Kidney capillary endothelial cell (primary cell): ENCODE measurements at regions not wholly inside any gene's neighbourhood (a gene's known extent, or its start where the extent isn't known, plus 50 kb on each side); places are given as distances from the start of the nearest gene placed in this dataset.
"Not testable (repeated sequence)": the region's sequence is repeated elsewhere in the genome, so short reads cannot be mapped to it uniquely, and the experiment has no call there.

Experiments used
- DNase-seq: peaks from one replicate; pipeline ENCODE4 v3.0.0-alpha.2; 2018; ENCODE audit warnings: low spot score

DNA sequence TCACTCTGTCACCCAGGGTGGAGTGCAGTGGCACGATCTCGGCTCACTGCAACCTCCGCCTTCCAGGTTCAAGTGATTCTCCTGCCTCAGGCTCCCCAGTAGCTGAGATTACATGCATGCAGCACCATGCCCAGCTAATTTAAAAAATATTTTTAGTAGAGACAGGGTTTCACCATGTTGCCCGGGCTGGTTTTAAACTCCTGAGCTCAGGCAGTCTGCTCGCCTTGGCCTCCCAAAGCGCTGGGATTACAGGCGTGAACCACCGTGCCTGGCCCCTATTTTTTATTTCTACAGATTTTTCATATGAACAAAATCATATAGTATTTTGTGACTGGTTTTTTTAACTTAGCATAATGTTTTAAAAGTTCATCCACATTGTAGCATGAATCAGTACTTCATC, 310.6 kb downstream of the RPS24 start:
- DNase-seq = not testable (repeated sequence)

DNA sequence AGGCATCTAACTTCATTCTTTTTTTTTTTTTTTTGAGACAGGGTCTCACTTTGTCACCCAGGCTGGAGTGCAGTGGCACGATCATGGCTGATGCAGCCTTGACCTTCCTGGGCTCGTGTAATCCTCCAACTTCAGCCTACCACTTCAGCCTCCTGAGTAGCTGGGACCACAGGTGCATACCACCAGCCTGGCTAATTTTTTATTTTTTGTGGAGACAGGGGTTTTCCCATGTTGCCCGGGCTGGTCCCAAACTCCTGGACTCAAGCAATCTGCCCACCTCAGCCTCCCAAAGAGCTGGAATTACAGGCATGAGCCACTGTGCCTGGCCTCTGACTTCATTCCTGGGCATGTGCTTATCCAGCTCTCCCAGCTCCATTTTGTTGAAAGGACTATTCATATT, 311.9 kb downstream of the RPS24 start:
- not testable (repeated sequence) for DNase-seq

DNA sequence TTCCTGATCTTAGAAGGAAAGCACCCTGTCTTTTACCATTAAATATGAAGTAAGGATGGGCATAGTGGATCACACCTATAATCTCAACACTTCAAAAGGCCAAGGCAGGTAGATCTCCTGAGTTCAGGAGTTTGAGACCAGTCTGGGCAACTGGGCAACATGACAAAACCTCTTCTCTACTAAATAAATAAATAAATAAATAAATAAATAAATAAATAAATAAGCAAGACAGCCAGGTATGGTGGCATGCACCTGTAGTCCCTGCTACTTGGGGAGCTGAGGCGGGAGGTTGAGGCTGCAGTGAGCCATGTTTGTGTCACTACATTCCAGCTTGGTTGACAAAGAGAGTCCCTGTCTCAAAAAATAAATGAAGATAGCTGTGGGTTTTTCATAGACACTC, 313.1 kb downstream of the RPS24 start:
- DNase-seq = no peak

DNA sequence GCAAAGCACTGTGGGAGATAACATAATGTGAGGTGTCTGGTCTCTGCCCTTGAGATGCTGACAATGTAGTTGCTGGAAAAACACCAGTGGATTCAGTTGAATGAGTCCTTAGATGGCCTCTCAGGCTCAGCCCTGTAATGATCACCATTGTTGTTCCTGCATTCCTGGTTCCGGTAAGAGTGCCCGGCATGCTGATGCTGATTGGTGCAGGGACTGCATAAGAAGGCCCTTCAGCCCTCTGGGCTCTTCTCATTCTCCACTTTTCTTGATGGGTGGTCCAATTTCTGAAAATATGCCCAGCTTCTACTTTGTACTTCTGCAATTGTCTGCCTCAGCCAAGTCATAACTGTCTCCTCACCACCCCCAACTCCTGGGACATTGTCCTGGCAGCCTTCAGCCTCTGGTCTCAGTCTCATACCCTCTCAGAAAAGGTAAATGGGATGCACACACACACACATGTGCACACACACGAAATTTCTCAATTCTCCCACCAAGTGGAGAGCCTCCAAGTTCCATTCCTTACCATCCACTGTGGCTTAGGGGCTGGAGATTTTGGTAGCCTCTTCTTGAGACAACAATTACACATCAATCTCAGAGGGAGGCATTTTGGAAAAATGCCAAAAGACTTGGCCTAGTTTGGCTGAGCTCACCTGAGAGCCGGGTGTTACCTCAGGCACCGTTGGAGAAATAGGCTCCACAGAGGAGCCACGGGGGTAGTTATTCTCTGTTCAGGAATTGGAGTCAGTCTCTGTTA, 314.9 kb downstream of the RPS24 start:
- DNase-seq = no peak

DNA sequence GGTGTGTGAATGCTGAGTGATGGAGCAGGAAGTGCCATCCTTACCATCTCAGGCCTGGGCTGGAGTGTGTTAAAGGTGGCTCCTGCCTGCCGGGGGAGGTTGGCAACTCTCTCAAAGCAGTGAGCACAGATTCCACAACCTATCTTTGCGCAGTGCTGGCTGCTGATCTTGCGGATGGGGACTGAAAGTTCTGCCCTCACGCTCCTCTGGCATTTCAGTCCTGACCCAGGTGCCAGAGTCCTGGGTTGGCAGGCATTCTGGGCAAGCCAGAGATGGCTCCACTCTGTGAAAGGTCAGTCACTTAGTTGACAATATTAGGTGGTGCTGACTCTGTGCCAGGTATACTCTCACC, 315.5 kb downstream of the RPS24 start:
- no peak for DNase-seq

DNA sequence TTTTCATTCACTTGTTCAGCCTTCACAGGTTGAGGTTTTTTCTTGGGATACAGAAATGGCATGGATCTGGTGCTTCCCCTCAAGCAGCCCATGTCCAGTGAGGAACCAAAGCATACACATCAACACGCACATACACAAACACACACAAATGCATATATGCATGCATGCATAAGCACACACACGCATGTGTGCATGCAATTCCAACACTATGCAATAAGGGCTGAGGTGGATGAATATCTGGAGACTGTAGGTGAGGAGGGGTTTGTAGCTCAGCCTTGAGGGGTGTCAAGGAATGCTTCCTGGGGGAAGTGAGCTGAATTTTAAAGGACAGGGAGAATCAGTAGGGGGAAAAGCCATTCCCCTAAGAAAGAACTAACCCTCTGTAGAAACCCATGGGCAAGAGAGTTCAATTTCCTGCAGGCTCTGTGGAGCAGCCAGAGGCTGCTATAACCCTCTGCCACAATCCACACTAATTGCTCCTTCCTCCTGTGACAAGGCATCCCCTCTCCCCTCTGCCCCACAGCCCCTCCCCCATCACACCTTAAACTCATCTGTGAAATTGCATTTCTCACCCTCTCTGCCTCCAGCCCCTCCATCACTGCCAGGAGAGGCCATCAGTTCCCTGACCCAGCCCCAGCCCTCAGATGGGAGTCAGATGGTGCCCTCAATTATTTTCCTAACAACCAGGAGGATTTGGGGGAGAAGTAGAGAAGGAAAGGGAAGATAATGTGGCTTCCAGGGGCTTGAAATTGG, 316.4 kb downstream of the RPS24 start:
- DNase-seq = no peak

DNA sequence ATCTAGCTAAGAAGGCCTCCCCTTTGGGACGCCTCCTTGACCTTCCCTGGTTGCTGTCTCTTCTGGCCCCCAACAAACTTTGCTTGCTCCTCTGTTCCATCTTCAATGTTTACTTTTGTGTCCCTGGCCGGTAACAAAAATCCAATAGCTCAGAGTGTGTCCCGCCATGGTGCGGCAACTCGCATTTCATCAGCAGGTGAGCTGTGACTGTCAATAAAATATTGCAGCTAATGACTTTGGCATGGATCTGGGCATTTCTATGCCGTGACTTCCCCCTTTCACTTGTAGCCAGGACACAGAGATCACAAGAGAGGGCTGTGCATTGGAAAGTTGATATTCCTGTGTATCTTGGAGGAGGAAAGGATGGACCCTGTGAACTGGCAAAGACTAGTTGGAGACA, 317.6 kb downstream of the RPS24 start:
- no peak for DNase-seq

DNA sequence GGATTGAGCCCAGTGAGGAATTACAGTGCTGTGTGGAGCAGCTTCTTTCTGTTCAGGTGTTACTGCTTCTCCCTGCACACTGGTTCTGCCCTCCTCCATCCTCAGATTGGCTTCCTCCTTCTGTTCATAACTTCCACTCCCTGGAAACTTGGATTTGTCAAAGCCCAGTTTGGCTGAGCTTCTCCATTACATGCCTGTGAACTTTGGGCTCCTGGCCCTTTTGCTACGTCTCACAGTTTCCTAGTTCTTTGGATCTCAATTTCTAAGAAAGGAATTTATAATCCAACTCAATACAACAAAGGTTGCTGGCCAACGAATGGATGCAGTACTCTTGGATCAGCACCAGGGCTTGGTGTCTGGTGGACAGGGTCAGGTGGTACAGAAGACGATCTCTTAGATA, 318.1 kb downstream of the RPS24 start:
- no peak for DNase-seq

DNA sequence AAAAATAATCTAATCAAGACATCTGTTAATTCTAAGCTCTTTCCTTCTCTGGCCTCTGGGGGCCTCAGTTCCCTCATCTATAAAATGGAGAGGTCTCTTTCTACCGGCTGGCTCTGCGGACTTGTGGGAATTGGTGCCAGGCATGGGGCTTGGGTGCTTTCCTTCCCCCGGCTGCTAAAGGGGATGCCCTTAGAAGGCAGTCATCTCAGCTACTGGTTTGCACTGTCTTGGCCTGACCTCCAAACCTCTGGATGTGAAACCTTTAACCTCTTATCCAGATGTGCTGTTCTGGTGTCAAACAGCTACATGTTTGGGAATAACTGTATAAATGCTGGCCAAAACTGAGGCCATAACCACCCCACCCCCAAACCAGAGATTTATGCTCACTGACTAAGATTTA, 320.0 kb downstream of the RPS24 start:
- DNase-seq = no peak

DNA sequence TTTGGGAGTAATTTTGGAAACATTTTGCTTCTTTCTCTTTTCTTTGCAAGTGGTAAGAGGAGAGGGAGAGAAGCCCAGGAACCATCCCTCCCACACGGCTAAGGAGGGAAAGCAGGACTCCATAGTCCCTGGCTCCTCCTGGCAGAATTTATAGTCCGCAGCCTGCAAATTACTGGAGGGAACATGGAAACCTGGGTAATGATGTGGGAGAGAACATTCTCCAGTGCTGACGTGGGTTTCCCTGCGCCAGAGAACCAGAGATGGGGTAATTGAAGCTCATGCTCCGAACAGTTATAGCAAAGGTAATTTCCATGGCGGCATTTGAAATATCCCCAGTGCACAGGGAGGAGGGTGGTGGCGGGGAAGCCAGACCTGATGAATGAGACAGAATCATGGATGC, 320.4 kb downstream of the RPS24 start:
- DNase-seq = no peak

DNA sequence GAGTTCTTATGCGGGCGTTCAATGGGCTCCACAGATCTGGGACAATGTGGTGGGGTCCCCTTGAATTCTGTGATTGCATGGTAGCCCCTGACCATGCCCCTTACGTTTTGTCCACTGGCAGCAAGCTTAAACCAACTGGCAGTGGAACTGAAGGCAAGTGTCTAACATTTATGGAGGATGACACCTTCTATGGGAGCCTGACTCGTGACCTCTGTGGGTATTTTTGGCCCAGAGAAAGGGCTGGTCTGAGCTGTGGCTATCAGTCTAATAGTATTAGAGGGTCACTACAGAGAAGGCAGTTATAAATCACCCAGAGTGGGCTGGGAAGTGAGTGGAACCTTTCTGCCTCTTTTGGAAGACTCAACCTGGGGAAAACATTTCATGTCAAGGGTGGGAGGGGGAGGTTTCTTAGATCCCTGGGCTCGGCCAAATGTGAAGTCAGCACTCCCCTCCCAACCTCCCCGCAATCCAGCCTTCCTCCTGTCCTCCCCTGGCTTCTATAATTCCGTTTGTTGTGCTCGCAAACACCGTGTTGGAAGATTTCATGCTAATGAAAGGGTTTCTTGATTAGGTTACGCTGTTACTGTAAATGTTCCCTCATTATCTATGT, 322.7 kb downstream of the RPS24 start:
- DNase-seq = no peak

DNA sequence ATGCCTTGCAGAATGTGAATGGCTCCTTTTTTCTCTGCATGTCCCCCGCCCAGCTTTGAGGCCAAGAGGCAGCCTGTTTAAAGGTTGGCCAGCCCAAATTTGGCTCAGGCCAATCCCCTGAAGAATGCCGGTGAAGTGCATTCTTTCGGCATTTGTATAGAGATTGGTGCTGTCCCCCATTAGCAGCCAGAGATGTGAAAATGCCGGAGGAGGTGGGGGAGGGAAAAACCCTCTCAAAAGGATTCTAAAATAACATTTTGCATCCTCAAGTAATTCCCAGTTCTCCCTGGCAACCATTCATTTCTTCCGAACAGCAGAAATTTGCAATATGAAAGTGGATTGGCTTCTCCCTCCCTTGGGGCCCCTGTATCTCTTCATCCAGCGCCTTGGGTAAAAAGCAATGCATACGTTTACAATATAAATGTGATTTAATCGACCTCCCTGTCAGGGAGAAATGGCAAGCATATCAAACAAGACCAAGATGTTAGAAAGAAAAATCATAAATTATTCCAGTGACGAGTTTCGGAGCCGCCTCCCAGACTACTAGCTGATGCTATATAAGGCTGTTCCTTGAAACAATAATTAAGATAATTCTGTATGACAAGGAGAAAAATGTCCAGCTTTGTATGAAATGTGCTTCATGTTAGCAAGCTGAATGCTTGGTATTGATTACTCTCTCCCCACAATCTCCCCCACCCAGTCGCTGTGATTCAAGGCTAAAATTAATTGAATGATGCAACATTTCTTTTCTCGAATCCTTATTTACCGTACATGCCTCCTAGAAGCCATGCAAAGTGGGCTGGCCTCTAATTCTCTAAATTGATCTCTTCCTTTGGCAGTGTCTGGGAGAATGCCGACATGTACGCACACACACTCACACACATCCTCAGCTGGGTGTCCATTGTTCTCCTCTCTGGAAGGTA, 323.7 kb downstream of the RPS24 start:
- no peak for DNase-seq

DNA sequence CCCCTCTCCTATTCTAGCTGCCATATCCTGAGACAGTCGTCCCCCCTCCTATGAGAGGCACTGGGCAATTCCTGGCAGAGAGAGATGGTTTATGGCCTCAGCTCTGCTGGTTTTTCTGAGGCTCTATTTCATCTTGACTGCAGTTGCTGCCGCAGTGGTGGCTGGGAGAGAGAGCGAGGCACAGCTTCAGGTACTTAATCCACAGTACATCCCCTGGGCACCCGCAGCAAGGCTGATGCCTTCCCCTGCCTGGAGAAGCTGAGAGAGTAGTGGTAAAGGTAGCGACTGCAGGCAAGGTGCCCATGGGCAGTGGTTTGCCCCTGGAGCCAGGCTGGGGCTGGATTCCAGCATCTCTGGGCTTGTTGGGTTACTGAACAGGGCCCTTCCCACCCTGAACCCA, 324.7 kb downstream of the RPS24 start:
- no peak for DNase-seq

DNA sequence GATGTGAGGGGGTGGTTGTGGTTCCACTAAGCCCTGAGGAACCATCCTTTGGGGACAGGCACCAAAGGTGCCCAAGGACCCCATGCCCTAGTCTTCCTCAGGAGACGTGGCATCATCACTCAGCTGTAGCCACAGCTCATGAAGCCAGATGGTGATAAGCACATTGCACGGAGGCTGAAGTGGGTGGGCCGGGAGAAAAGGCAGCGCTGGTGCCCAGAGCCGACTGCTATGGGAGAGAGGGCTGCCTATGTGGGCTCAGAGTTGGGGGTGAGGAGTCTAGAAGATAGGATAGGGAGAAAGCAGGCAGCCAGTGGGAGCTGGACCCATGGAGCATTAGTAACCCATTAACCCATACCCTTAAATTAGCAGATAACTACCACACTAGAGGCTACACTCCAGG, 325.3 kb downstream of the RPS24 start:
- no peak for DNase-seq

DNA sequence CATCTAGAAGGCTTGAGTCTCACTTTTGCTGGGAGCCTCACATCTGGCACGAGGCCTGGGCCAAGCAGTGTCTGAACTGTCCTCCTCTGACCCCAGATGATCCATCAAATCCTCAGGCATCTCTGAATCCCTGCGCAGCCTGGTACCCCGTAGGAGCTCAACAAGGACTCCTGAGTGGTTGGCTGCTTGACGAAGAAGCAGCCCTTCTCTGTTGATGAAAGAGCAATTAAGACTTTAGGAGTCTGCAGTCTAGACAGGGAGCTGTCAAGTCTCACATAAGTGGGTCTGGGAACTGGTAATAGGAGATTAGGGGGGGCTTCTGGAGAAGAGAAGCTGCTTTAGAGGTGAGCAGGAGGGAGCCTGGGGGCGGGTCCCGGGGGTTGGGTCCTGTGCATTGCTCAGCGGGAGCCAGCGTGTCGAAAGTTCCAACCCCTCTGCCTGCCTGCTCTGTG, 326.0 kb downstream of the RPS24 start:
- DNase-seq = no peak

DNA sequence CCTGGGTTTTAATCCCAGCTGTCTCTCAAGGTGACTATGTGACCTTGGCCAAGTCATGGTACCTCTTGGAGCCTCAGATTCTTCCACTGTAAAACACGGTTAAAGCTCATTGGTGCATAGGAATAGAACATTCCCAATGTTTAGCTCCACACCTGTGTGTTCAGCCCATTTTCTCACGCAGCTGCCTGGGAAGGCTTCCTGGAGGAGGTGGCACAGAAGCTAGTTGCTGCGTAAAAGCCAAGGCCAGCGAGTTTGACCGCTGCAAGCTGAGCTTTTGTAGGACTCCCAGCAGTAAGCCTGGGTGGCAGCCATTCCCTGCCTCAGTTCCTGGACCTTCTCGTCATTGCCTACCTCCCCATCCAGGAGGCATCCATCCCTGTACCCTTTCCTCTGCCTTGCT, 326.6 kb downstream of the RPS24 start:
- DNase-seq = no peak

DNA sequence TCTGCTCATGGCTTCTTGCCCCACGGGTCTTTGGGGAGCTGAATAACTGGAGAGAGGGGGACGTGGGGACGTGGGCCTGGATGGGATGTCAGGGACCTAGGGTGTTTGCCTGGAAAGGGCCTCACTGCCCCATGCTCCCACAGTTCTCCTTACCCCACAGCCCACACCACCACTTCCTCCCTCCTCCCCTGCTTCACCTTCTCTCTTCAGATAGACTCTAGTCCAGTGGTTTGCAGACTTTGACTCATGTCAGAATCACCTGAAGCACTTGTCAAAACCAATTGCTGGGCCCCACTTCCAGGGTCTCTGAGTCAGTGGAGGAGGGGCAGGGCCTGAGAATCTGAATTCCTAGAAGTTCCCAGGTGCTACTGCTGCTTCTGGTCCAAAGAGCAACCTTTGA, 327.4 kb downstream of the RPS24 start:
- DNase-seq = no peak

DNA sequence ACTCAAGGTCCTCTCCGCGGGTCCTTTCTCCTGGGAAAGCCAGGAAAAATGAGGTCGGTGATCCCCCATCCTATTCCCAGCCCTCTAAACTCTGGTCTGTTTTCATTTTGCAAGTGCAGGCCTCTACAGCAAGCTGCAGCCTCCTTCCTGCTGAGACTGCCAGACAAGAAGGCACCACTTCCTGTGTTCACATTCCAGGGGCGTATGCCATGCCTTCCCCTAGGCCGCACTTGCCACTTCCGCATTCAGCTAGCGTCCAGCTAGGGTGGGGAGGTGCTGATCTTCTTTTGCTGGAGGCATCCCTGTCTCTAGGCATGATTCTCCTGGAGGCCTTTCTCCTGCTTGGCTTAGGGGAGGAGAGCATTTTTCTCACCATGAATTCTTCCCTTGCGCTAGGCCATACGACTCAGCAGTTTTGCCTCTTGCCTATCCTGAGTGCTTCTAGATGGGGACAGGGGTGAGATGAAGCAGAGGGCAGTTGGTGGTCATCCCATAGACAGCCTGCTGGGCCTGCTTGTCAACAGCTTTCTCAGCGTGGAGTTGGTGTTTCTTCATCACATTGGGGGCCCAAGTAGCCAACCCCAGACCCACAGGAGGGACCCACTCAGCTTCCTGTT, 328.9 kb downstream of the RPS24 start:
- DNase-seq = peak; percentile 67

DNA sequence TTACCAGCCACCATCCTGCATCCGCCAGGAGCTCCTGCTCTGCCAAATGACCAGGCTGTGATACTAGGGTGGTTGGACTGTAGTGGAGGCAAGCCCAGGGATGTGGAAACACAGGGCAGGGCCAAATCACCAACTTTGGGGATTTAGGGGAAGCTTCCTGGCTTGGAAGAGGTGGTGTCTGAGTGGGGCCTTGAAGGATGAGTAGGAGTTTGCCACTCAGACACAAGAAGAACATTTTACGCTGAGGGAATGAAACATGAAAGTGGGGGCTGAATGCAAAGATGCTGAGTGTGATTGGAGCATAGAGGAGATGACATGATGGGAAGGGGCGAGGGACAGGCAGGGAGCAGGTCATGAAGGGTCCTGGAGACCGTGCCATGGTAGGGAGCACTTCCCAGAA, 329.5 kb downstream of the RPS24 start:
- no peak for DNase-seq

DNA sequence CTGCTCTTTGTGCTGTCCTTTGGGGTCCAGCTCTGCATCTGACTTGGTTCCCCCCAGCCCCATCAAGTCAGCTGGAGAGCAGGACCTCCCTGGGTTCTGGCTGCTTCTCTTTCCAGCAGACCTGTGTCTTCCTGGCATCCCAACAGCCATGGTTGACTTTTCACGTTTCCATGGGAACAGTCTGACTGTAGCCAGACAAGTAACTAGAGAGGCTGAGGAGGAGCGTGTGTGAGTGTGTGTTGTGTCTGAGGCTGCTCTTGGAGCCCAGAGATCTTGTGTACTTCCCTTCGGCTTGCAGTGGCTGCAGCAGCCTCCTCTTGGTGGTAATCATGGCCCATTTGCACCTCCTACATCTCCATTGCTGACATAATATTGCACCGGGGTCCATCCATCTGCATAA, 332.0 kb downstream of the RPS24 start:
- DNase-seq = no peak

DNA sequence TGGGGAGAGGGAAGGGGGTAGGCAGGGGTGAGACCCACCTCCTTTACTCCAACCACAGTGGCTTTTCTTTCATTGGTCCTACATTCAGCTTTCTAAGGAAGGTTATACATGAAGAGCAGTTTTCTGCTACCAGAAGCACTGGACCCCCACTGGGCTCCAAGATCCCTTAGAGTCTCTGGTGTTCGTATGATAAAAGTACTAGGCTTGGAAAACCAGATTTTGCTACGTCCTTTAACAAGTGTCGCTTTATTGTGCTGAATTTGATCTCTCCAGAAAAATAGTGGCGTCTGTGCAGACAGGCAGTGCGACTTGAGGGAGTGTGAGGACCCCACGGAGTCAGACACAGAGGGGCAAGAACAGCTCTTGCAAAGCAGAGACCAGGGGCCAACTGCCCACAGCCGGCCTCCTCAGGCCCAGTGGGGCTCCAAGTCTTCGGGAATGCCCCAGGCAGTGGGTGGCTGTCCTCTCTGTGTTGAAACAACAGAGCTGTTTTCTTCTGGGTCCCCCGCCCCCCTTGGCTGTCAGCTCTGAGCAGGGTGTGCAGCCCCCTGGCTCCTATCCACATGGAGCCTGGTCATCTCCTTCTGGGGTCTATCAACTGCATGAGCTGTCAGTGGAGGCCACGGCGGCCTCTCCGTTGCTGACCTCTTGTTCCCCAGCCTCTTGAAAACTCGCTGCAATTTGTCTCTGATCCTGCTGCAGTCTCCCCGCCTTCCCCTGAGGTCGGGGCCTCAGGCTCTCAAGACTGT, 333.2 kb downstream of the RPS24 start:
- no peak for DNase-seq
